Sigmoid colon (tissue), 6 donors: ENCODE measurements at regions not wholly inside any gene's neighbourhood (a gene's known extent, or its start where the extent isn't known, plus 50 kb on each side); places are given as distances from the start of the nearest gene placed in this dataset.
A peak's percentile ranks its signal among the peaks of the same experiment; 100 is the strongest.

ENCODE experiments used
- DNase-seq: peaks from one replicate; pipeline ENCODE4 v3.0.0-alpha.2; 2019
- H3K27ac ChIP-seq, 4 donors: fragments of 200-600 bp; sonication (generic); one replicate each; pipeline ENCODE4 v1.5.1; 2016 to 2019; ENCODE audit warnings: mild to moderate bottlenecking in 1 of 4
- H3K27me3 ChIP-seq, 3 donors: fragments of 200-600 bp; sonication (generic); one replicate each; pipeline ENCODE4 v1.5.1; 2019; ENCODE audit warnings: mild to moderate bottlenecking in 1 of 3
- H3K36me3 ChIP-seq, 4 donors: fragments of 200-600 bp; sonication (generic); one replicate each; pipeline ENCODE4 v1.5.1; 2016 to 2019
- H3K4me1 ChIP-seq, 4 donors: fragments of 200-600 bp; sonication (generic); one replicate each; pipeline ENCODE4 v1.5.1; 2017 to 2019
- H3K4me3 ChIP-seq, 4 donors: fragments of 200-600 bp; sonication (generic); one replicate each; pipeline ENCODE4 v1.5.1; 2017 to 2019; ENCODE audit warnings: mild to moderate bottlenecking in 2 of 4, moderate library complexity in 1 of 4
- H3K9me3 ChIP-seq, 4 donors: fragments of 200-600 bp in 3 of 4; sonication (generic) in 3 of 4; one replicate each; pipeline versions ENCODE4 v1.5.1 to v1.6.1; 2013 to 2019
- CTCF ChIP-seq, 4 experiments: fragments of 450-650 bp in 3 of 4; fragments of 200-600 bp in 1 of 4; IDR thresholded peaks; one replicate each; pipeline ENCODE4 v1.5.1; 2016 to 2019; ENCODE audit warnings: antibody characterized with exemption in 4 of 4, mild to moderate bottlenecking in 3 of 4, moderate library complexity in 2 of 4
- EP300 ChIP-seq, 4 donors: sonication (generic); formaldehyde crosslinking; IDR thresholded peaks; one replicate each; pipeline ENCODE4 v1.6.1; 2017; ENCODE audit warnings: antibody characterized with exemption in 4 of 4
- POLR2A ChIP-seq, 2 donors: fragments of 450-650 bp; IDR thresholded peaks; one replicate each; pipeline ENCODE4 v1.6.1; 2016; ENCODE audit warnings: antibody characterized with exemption in 2 of 2, mild to moderate bottlenecking in 2 of 2, moderate library complexity in 2 of 2
- POLR2AphosphoS5 ChIP-seq, 4 donors: sonication (generic); formaldehyde crosslinking; IDR thresholded peaks; one replicate each; pipeline ENCODE4 v1.6.1; 2017; ENCODE audit warnings: antibody characterized with exemption in 4 of 4
- WGBS, 2 donors: extraction: QIAGEN DNeasy Blood & Tissue Kit; methylation state at CpG; one replicate each; pipeline ENCODE4 v1.1.7; 2013; 5-methylcytosine and 5-hydroxymethylcytosine counted together
- intact Hi-C: fragments of 100-400 bp; cut with DNase I; formaldehyde crosslinking; loops from one replicate; pipeline ENCODE4 v1.15.1; 2023
- donor health status: healthy with polysubstance abuse.
- donor health status: healthy.

- WGBS, 2 donors: 27 to 57% methylated on average over 9 of the region's 9 CpGs
- Histone ChIP-seq H3K9me3 (no peaks in the 10 kb centered on the region), H3K4me3 (no peak overlapping the region), H3K36me3 (no peaks in the 10 kb centered on the region), H3K27me3 (no peaks in the 10 kb centered on the region), H3K4me1 (peaks cover 0 to 30% (median 19%) of the 10 kb centered on the region in 4 donors), H3K27ac (peak overlapping the region in 3 of 4 donors; percentile 54 to 71 (median 71))
- TF ChIP-seq POLR2A (IDR thresholded peaks at IDR 0.05) (no peak), EP300 (IDR thresholded peaks at IDR 0.05) (no peak), POLR2AphosphoS5 (IDR thresholded peaks at IDR 0.05) (no peak), CTCF (IDR thresholded peaks at IDR 0.05) (no peak)
- intact Hi-C loops: no loop called here
- no peak for DNase-seq
These were observed 246.9 kb upstream of the GAS1 start for GRCh38 chr9:87193925-87194868.

GRCh38 chr9:87195306-87195705 lies 248.0 kb upstream of the GAS1 start:
- Histone ChIP-seq H3K36me3 (no peaks in the 10 kb centered on the region), H3K27me3 (no peaks in the 10 kb centered on the region), H3K27ac (peak overlapping the region in 2 of 4 donors; percentile 71), H3K9me3 (no peaks in the 10 kb centered on the region), H3K4me1 (peaks cover 0 to 30% (median 19%) of the 10 kb centered on the region in 4 donors), H3K4me3 (no peak overlapping the region)
- TF ChIP-seq POLR2AphosphoS5 (IDR thresholded peaks at IDR 0.05) (no peak), EP300 (IDR thresholded peaks at IDR 0.05) (no peak), POLR2A (IDR thresholded peaks at IDR 0.05) (no peak), CTCF (IDR thresholded peaks at IDR 0.05) (no peak)
- intact Hi-C loops: no loop called here
- DNase-seq: no peak

GRCh38 chr9:87197349-87198130 lies 250.2 kb upstream of the GAS1 start:
- H3K4me3 ChIP-seq: no peak overlapping the region
- H3K9me3 ChIP-seq: no peaks in the 10 kb centered on the region
- no peak for DNase-seq
- WGBS, 2 donors: 84 to 89% methylated on average over 10 of the region's 10 CpGs
- no peaks in the 10 kb centered on the region for H3K36me3 ChIP-seq
- no peaks in the 10 kb centered on the region for H3K27me3 ChIP-seq
- TF ChIP-seq CTCF (IDR thresholded peaks at IDR 0.05) (no peak), POLR2AphosphoS5 (IDR thresholded peaks at IDR 0.05) (no peak), POLR2A (IDR thresholded peaks at IDR 0.05) (no peak), EP300 (IDR thresholded peaks at IDR 0.05) (no peak)
- intact Hi-C loops: no loop called here
- no peak overlapping the region for H3K27ac ChIP-seq
- peaks cover 0 to 38% (median 22%) of the 10 kb centered on the region in 4 donors for H3K4me1 ChIP-seq

- intact Hi-C loops: no loop called here
- peak in 1 of 4 donors; percentile 9 for TF ChIP-seq POLR2AphosphoS5 (IDR thresholded peaks at IDR 0.05)
- TF ChIP-seq CTCF (IDR thresholded peaks at IDR 0.05): no peak
- Histone ChIP-seq H3K27ac (no peak overlapping the region), H3K27me3 (no peaks in the 10 kb centered on the region), H3K4me3 (no peak overlapping the region), H3K9me3 (no peaks in the 10 kb centered on the region), H3K36me3 (no peaks in the 10 kb centered on the region), H3K4me1 (peaks cover 0 to 33% (median 19%) of the 10 kb centered on the region in 4 donors)
- WGBS, 2 donors: 63 to 84% methylated on average over 3 of the region's 3 CpGs
- no peak for DNase-seq
These were observed 251.4 kb upstream of the GAS1 start for GRCh38 chr9:87198716-87199115.
